Keratinocyte (primary cell): ENCODE measurements at regions not wholly inside any gene's neighbourhood (a gene's known extent, or its start where the extent isn't known, plus 50 kb on each side); places are given as distances from the start of the nearest gene placed in this dataset.
"Not testable (repeated sequence)": the region's sequence is repeated elsewhere in the genome, so short reads cannot be mapped to it uniquely, and the experiment has no call there.

Source experiments
- DNase-seq: peaks from one replicate; pipeline ENCODE4 v3.0.0-alpha.2; 2011; ENCODE audit warnings: low read depth, missing footprints, low spot score
- FAIRE-seq: peaks from 2 replicates; lab custom pipeline; 2011; peaks lifted over from hg19 to GRCh38; lab: Jason Lieb, UNC
- H2AFZ ChIP-seq: 2 replicates; pipeline ENCODE4 v1.6.0; 2012; ENCODE audit warnings: low read length, control low read depth, inconsistent platforms; ENCODE audit not compliant: control insufficient read depth
- H3K27ac ChIP-seq: 2 replicates; pipeline ENCODE4 v1.5.1; 2011; ENCODE audit warnings: low read length; ENCODE audit not compliant: control insufficient read depth, insufficient read depth
- H3K27me3 ChIP-seq: 3 replicates; pipeline ENCODE4 v1.6.0; 2011; ENCODE audit warnings: low read length; ENCODE audit not compliant: control insufficient read depth, insufficient read depth; ENCODE audit errors: extremely low read depth
- H3K36me3 ChIP-seq, 2 experiments: 2 replicates in 1 of 2; 3 replicates in 1 of 2; pipeline ENCODE4 v1.5.1; 2011; ENCODE audit warnings: low read length in 2 of 2, mild to moderate bottlenecking in 1 of 2; ENCODE audit not compliant: control insufficient read depth in 2 of 2, insufficient read depth in 2 of 2; ENCODE audit errors: extremely low read depth in 1 of 2
- H3K4me1 ChIP-seq: 3 replicates; pipeline ENCODE4 v1.5.1; 2011; ENCODE audit warnings: low read length; ENCODE audit not compliant: control insufficient read depth, insufficient read depth; ENCODE audit errors: extremely low read depth
- H3K4me2 ChIP-seq: 3 replicates; pipeline ENCODE4 v1.6.0; 2011; ENCODE audit warnings: low read depth, low read length; ENCODE audit not compliant: control insufficient read depth, insufficient read depth; ENCODE audit errors: extremely low read depth
- H3K4me3 ChIP-seq, 3 experiments: fragments of 200-600 bp in 1 of 3; sonication (generic) in 1 of 3; 2 replicates in 2 of 3; 3 replicates in 1 of 3; pipeline ENCODE4 v1.5.1; 2011 to 2016; ENCODE audit warnings: low read length in 3 of 3, mild to moderate bottlenecking in 3 of 3, control low read depth in 2 of 3, inconsistent platforms in 1 of 3, low read depth in 1 of 3, mixed read lengths in 1 of 3, mixed run types in 1 of 3, moderate library complexity in 1 of 3; ENCODE audit not compliant: control insufficient read depth in 2 of 3, insufficient read depth in 2 of 3; ENCODE audit errors: extremely low read depth in 1 of 3
- H3K79me2 ChIP-seq: 2 replicates; pipeline ENCODE4 v1.6.0; 2012; ENCODE audit warnings: low read length; ENCODE audit not compliant: control insufficient read depth, insufficient read depth
- H3K9ac ChIP-seq: 3 replicates; pipeline ENCODE4 v1.6.0; 2011; ENCODE audit warnings: low read length; ENCODE audit not compliant: control insufficient read depth, insufficient read depth; ENCODE audit errors: extremely low read depth
- H3K9me1 ChIP-seq: 3 replicates; pipeline ENCODE4 v1.6.0; 2011; ENCODE audit warnings: low read length; ENCODE audit not compliant: control insufficient read depth, insufficient read depth; ENCODE audit errors: extremely low read depth
- H3K9me3 ChIP-seq: 2 replicates; pipeline ENCODE4 v1.5.1; 2012; ENCODE audit warnings: low read depth, low read length; ENCODE audit not compliant: control insufficient read depth
- H4K20me1 ChIP-seq: 3 replicates; pipeline ENCODE4 v1.6.0; 2011; ENCODE audit warnings: low read length; ENCODE audit not compliant: control insufficient read depth, insufficient read depth; ENCODE audit errors: extremely low read depth
- CTCF ChIP-seq, 3 experiments: IDR thresholded peaks in 1 of 3; conservative IDR thresholded peaks in 1 of 3; optimal IDR thresholded peaks in 1 of 3; 2 replicates in 2 of 3; 3 replicates in 1 of 3; pipeline versions ENCODE3 to v1.5.1; 2011; ENCODE audit warnings: low read length in 3 of 3, mild to moderate bottlenecking in 3 of 3, moderate library complexity in 2 of 3, control low read depth in 1 of 3, inconsistent platforms in 1 of 3; ENCODE audit not compliant: insufficient read depth in 2 of 3; ENCODE audit errors: extremely low read depth in 1 of 3
- EZH2 ChIP-seq: IDR thresholded peaks from one replicate; pipeline ENCODE4 v1.6.1; 2012; ENCODE audit warnings: inconsistent platforms, mild to moderate bottlenecking, low read length, moderate library complexity
- dilution Hi-C: fragments of 300-500 bp; cut with MboI; formaldehyde crosslinking; loops from one replicate; pipeline ENCODE4 v1.7.0; 2020; ENCODE audit warnings: low sequenced_read_pairs; ENCODE audit not compliant: extremely low pct_ligation_motif_present

- dilution Hi-C loops: no loop called here
Measured at GRCh38 chrX:115427861-115428410, 133.0 kb upstream of the PLS3 start.

GRCh38 chrX:115434834-115435233, 126.1 kb upstream of the PLS3 start:
- H3K4me3 ChIP-seq, H3K4me2 ChIP-seq, H2AFZ ChIP-seq, H3K9me1 ChIP-seq, DNase-seq, H3K27me3 ChIP-seq, H3K9ac ChIP-seq, H4K20me1 ChIP-seq, H3K36me3 ChIP-seq, dilution Hi-C loops, H3K4me1 ChIP-seq, FAIRE-seq, H3K79me2 ChIP-seq, H3K9me3 ChIP-seq, H3K27ac ChIP-seq: not testable (repeated sequence)

More at GRCh38 chrX:115427861-115428410, 133.0 kb upstream of the PLS3 start:
- Histone ChIP-seq H4K20me1 (no peaks in the 10 kb centered on the region), H3K27me3 (peaks cover 6% of the 10 kb centered on the region), H3K4me3 (no peak overlapping the region), H3K79me2 (no peaks in the 10 kb centered on the region), H3K4me1 (no peaks in the 10 kb centered on the region), H3K27ac (no peak overlapping the region), H3K9me1 (no peaks in the 10 kb centered on the region), H3K4me2 (no peak overlapping the region), H2AFZ (no peak overlapping the region), H3K9me3 (no peaks in the 10 kb centered on the region), H3K9ac (no peak overlapping the region), H3K36me3 (no peaks in the 10 kb centered on the region)
- no peak for TF ChIP-seq EZH2
- FAIRE-seq: no peak
- no peak for DNase-seq

GRCh38 chrX:115437841-115438595, 123.0 kb upstream of the PLS3 start:
- Histone ChIP-seq H3K4me3 (no peak overlapping the region), H3K27me3 (no peaks in the 10 kb centered on the region), H3K27ac (no peak overlapping the region), H4K20me1 (no peaks in the 10 kb centered on the region), H3K79me2 (no peaks in the 10 kb centered on the region), H3K9ac (no peak overlapping the region), H3K9me3 (no peaks in the 10 kb centered on the region), H3K4me2 (no peak overlapping the region), H3K4me1 (no peaks in the 10 kb centered on the region), H3K36me3 (no peaks in the 10 kb centered on the region), H2AFZ (no peak overlapping the region), H3K9me1 (no peaks in the 10 kb centered on the region)
- TF ChIP-seq EZH2 (no peak), CTCF (optimal IDR thresholded peaks at IDR 0.05 in 1 of 3, IDR thresholded peaks at IDR 0.05 in 1 of 3, conservative IDR thresholded peaks at IDR 0.05 in 1 of 3; ENCODE audit: extremely low read depth in 1 of 3, insufficient read depth in 2 of 3, low read length in 3 of 3) (no peak)
- no peak for DNase-seq
- FAIRE-seq: no peak
- dilution Hi-C loops: no loop called here
